ENCODE measurements at regions not wholly inside any gene's neighbourhood (a gene's known extent, or its start where the extent isn't known, plus 50 kb on each side); places are given as distances from the start of the nearest gene placed in this dataset.

GRCh38 chr2:341912-342311 is 54.0 kb upstream of the ALKAL2 start:
- Histone ChIP-seq H3K4me3 (ENCODE audit: low read length) (no peak overlapping the region), H3K4me1 (ENCODE audit: insufficient read depth, low read length) (no peaks in the 10 kb centered on the region), H3K27me3 (ENCODE audit: insufficient read depth, low read length) (no peaks in the 10 kb centered on the region), H2AFZ (ENCODE audit: low read depth, low read length) (no peak overlapping the region), H3K9me3 (ENCODE audit: low read length) (peaks cover 15% of the 10 kb centered on the region), H3K36me3 (ENCODE audit: insufficient read depth, low read length) (no peaks in the 10 kb centered on the region)

- Histone ChIP-seq H3K4me1 (ENCODE audit: insufficient read depth, low read length) (no peaks in the 10 kb centered on the region), H3K9me3 (ENCODE audit: low read length) (peaks cover 15% of the 10 kb centered on the region), H3K36me3 (ENCODE audit: insufficient read depth, low read length) (no peaks in the 10 kb centered on the region), H3K4me3 (ENCODE audit: low read length) (no peak overlapping the region), H3K27me3 (ENCODE audit: insufficient read depth, low read length) (no peaks in the 10 kb centered on the region), H2AFZ (ENCODE audit: low read depth, low read length) (no peak overlapping the region)
Observed at GRCh38 chr2:341017-341542, 53.2 kb upstream of the ALKAL2 start.
